SK-N-SH (cell line): ENCODE measurements at regions not wholly inside any gene's neighbourhood (a gene's known extent, or its start where the extent isn't known, plus 50 kb on each side); places are given as distances from the start of the nearest gene placed in this dataset.

Experiments used
- CTCF ChIA-PET: fragments of 300-600, 350-600 bp; formaldehyde crosslinking; extraction: SDS; loops from one replicate; lab custom pipeline; 2021; lab: Yijun Ruan, JAX
- POLR2A ChIA-PET: fragments of 350-600 bp; sonication (Branson Sonifier 250); formaldehyde crosslinking; extraction: SDS; loops from one replicate; lab custom pipeline; 2020; ENCODE audit warnings: antibody characterized with exemption, inconsistent platforms; lab: Yijun Ruan, JAX
- DNase-seq: peaks from one replicate; pipeline ENCODE4 v3.0.0; 2012
- H2AFZ ChIP-seq: fragments of 200-600 bp; sonication (generic); 2 replicates; pipeline ENCODE4 v1.8.1; 2016; ENCODE audit warnings: antibody characterized with exemption, mild to moderate bottlenecking, low read depth
- H3F3A ChIP-seq: fragments of 200-600 bp; sonication (generic); replicated peaks from 2 replicates; pipeline ENCODE3; 2016; ENCODE audit warnings: antibody characterized with exemption, mild to moderate bottlenecking; ENCODE audit not compliant: insufficient read depth
- H3K27ac ChIP-seq, 2 experiments: fragments of 200-500 bp in 1 of 2; fragments of 200-600 bp in 1 of 2; sonication (Bioruptor generic) in 1 of 2; sonication (generic), shearing (Covaris generic) in 1 of 2; 2 replicates each; pipeline versions ENCODE4 v1.5.1 to v1.6.1; 2014 to 2016; ENCODE audit warnings: low read depth in 2 of 2, inconsistent platforms in 1 of 2, low read length in 1 of 2, mild to moderate bottlenecking in 1 of 2, mixed read lengths in 1 of 2
- H3K27me3 ChIP-seq: fragments of 200-600 bp; sonication (generic), shearing (Covaris generic); 2 replicates; pipeline ENCODE4 v1.6.1; 2016; ENCODE audit warnings: mixed run types; ENCODE audit not compliant: insufficient read depth
- H3K36me3 ChIP-seq, 2 experiments: fragments of 200-500 bp in 1 of 2; fragments of 200-600 bp in 1 of 2; sonication (Bioruptor generic) in 1 of 2; sonication (generic) in 1 of 2; replicated peaks in 1 of 2; 2 replicates each; pipeline versions ENCODE3 to v1.5.1; 2014 to 2016; ENCODE audit warnings: low read length in 1 of 2, mild to moderate bottlenecking in 1 of 2; ENCODE audit not compliant: insufficient read depth in 2 of 2, control insufficient read depth in 1 of 2
- H3K4me1 ChIP-seq, 2 experiments: fragments of 200-500 bp in 1 of 2; fragments of 200-600 bp in 1 of 2; sonication (Bioruptor generic) in 1 of 2; sonication (generic), shearing (Covaris generic) in 1 of 2; 2 replicates each; pipeline versions ENCODE4 v1.5.1 to v1.6.1; 2014 to 2016; ENCODE audit warnings: low read depth in 1 of 2, low read length in 1 of 2, mixed run types in 1 of 2; ENCODE audit not compliant: insufficient read depth in 2 of 2, control insufficient read depth in 1 of 2
- H3K4me2 ChIP-seq: fragments of 200-600 bp; sonication (generic), shearing (Covaris generic); 2 replicates; pipeline ENCODE4 v1.6.1; 2017; ENCODE audit warnings: mixed run types
- H3K4me3 ChIP-seq, 2 experiments: fragments of 200-500 bp in 1 of 2; fragments of 200-600 bp in 1 of 2; sonication (Bioruptor generic) in 1 of 2; sonication (generic), shearing (Covaris generic) in 1 of 2; 2 replicates each; pipeline versions ENCODE4 v1.5.1 to v1.8.1; 2014 to 2016; ENCODE audit warnings: low read depth in 2 of 2, inconsistent platforms in 1 of 2, low read length in 1 of 2, mild to moderate bottlenecking in 1 of 2, mixed read lengths in 1 of 2, moderate library complexity in 1 of 2
- H3K79me2 ChIP-seq: fragments of 200-600 bp; sonication (generic); 2 replicates; pipeline ENCODE4 v1.8.1; 2017; ENCODE audit warnings: mild to moderate bottlenecking; ENCODE audit not compliant: insufficient read depth
- H3K9ac ChIP-seq: fragments of 200-600 bp; sonication (generic); 2 replicates; pipeline ENCODE4 v1.6.1; 2017; ENCODE audit warnings: mixed run types
- H3K9me2 ChIP-seq: fragments of 200-600 bp; sonication (generic); 2 replicates; pipeline ENCODE4 v1.6.1; 2017; ENCODE audit warnings: mixed run types
- H3K9me3 ChIP-seq: fragments of 200-600 bp; sonication (generic); 2 replicates; pipeline ENCODE4 v1.6.1; 2017; ENCODE audit warnings: mixed run types, mild to moderate bottlenecking, moderate library complexity
- H4K20me1 ChIP-seq: fragments of 200-600 bp; sonication (generic); 2 replicates; pipeline ENCODE4 v1.6.1; 2017; ENCODE audit warnings: mild to moderate bottlenecking, mixed run types; ENCODE audit not compliant: insufficient read depth
- CTCF ChIP-seq: fragments of 200-600 bp; sonication (generic); IDR thresholded peaks from 2 replicates; pipeline ENCODE4 v1.6.1; 2017; ENCODE audit warnings: antibody characterized with exemption, mild to moderate bottlenecking, moderate library complexity
- EP300 ChIP-seq, 2 experiments: IDR thresholded peaks; 2 replicates each; pipeline versions ENCODE4 v1.4.0 to v1.6.1; 2012; ENCODE audit warnings: borderline replicate concordance in 1 of 2, low read depth in 1 of 2, low read length in 1 of 2
- FOXM1 ChIP-seq: IDR thresholded peaks from 2 replicates; pipeline ENCODE4 v1.4.0; 2012; ENCODE audit warnings: low read depth, mild to moderate bottlenecking
- GABPA ChIP-seq: IDR thresholded peaks from 2 replicates; pipeline ENCODE4 v1.4.0; 2012; ENCODE audit warnings: low read depth, mild to moderate bottlenecking
- GATA2 ChIP-seq: sonication (generic); formaldehyde crosslinking; IDR thresholded peaks from 2 replicates; pipeline ENCODE4 v1.5.0; 2020; ENCODE audit warnings: mild to moderate bottlenecking, missing genetic modification reagents
- RAD21 ChIP-seq: IDR thresholded peaks from 2 replicates; pipeline ENCODE4 v1.6.1; 2012; ENCODE audit warnings: mild to moderate bottlenecking, low read length
- REST ChIP-seq: IDR thresholded peaks from 2 replicates; pipeline ENCODE4 v1.6.1; 2012; ENCODE audit warnings: mild to moderate bottlenecking, low read depth, low read length, moderate library complexity
- RFX5 ChIP-seq: IDR thresholded peaks from 2 replicates; pipeline ENCODE4 v1.6.1; 2012; ENCODE audit warnings: mild to moderate bottlenecking, improper control_type of control experiment, low read length
- SIN3A ChIP-seq: IDR thresholded peaks from 2 replicates; pipeline ENCODE4 v1.6.1; 2012; ENCODE audit warnings: low read depth, mild to moderate bottlenecking, low read length, moderate library complexity, borderline replicate concordance
- SMC3 ChIP-seq: IDR thresholded peaks from 2 replicates; pipeline ENCODE4 v1.6.1; 2012; ENCODE audit warnings: low read depth, low read length, improper control_type of control experiment
- TAF1 ChIP-seq: IDR thresholded peaks from 2 replicates; pipeline ENCODE4 v1.6.1; 2012; ENCODE audit warnings: low read depth, mild to moderate bottlenecking, low read length, moderate library complexity, borderline replicate concordance
- USF1 ChIP-seq: IDR thresholded peaks from 2 replicates; pipeline ENCODE4 v1.4.0; 2012; ENCODE audit warnings: low read depth, borderline replicate concordance
- USF2 ChIP-seq: fragments of 150-350 bp; IDR thresholded peaks from 2 replicates; pipeline ENCODE4 v1.6.1; 2017; ENCODE audit warnings: antibody characterized with exemption, low read length, low read depth, borderline replicate concordance
- YY1 ChIP-seq: IDR thresholded peaks from 2 replicates; pipeline ENCODE4 v1.4.0; 2012; ENCODE audit warnings: low read depth, mild to moderate bottlenecking
- WGBS: methylation state at CpG from one replicate; pipeline ENCODE4 v1.1.6; 2017; ENCODE audit warnings: low lambda C conversion rate; 5-methylcytosine and 5-hydroxymethylcytosine counted together

GRCh38 chr2:101587251-101587650 lies 110.3 kb upstream of the MAP4K4 start:
- CTCF ChIA-PET, result interaction anchor here (0.8 kb wide), 1 partner anchor 15 kb away, joined by 4 read pairs; no protein-coding TSS in a partner anchor
- Histone ChIP-seq H3K9ac (no peak overlapping the region), H3K79me2 (no peaks in the 10 kb centered on the region)

More at GRCh38 chr2:101587251-101587650, 110.3 kb upstream of the MAP4K4 start:
- no peaks in the 10 kb centered on the region; the same call in 1 of the 2 replicates for H3K9me3 ChIP-seq
- no peak for DNase-seq
- H3K9me2 ChIP-seq, result no peaks in the 10 kb centered on the region
- H3F3A ChIP-seq, result no peaks in the 10 kb centered on the region
- POLR2A ChIA-PET, result no interaction called here
- no peaks in the 10 kb centered on the region for H3K27me3 ChIP-seq
- H3K4me1 ChIP-seq, result no peaks in the 10 kb centered on the region
- H2AFZ ChIP-seq, result no peak overlapping the region
- no peak overlapping the region for H3K4me2 ChIP-seq
- no peak overlapping the region for H3K4me3 ChIP-seq
- peaks cover 0 to 6% of the 10 kb centered on the region in 2 experiments for H3K36me3 ChIP-seq
- no peaks in the 10 kb centered on the region for H4K20me1 ChIP-seq
- WGBS, result 29% methylated on average over 3 of the region's 3 CpGs
- no peak for TF ChIP-seq USF1
- no peak for TF ChIP-seq USF2
- no peak for TF ChIP-seq EP300 (IDR thresholded peaks at IDR 0.05; ENCODE audit: borderline replicate concordance in 1 of 2, low read depth in 1 of 2, low read length in 1 of 2)
- no peak for TF ChIP-seq TAF1
- TF ChIP-seq REST, result no peak
- no peak for TF ChIP-seq RAD21
- no peak for TF ChIP-seq SIN3A
- no peak for TF ChIP-seq CTCF
- no peak for TF ChIP-seq GATA2
- TF ChIP-seq SMC3, result no peak
- TF ChIP-seq RFX5, result no peak
- TF ChIP-seq GABPA, result no peak
- no peak for TF ChIP-seq YY1
- TF ChIP-seq FOXM1, result no peak
- no peak overlapping the region for H3K27ac ChIP-seq
